ENCODE measurements at regions not wholly inside any gene's neighbourhood (a gene's known extent, or its start where the extent isn't known, plus 50 kb on each side); places are given as distances from the start of the nearest gene placed in this dataset.
A peak's percentile ranks its signal among the peaks of the same experiment; 100 is the strongest.

DNA sequence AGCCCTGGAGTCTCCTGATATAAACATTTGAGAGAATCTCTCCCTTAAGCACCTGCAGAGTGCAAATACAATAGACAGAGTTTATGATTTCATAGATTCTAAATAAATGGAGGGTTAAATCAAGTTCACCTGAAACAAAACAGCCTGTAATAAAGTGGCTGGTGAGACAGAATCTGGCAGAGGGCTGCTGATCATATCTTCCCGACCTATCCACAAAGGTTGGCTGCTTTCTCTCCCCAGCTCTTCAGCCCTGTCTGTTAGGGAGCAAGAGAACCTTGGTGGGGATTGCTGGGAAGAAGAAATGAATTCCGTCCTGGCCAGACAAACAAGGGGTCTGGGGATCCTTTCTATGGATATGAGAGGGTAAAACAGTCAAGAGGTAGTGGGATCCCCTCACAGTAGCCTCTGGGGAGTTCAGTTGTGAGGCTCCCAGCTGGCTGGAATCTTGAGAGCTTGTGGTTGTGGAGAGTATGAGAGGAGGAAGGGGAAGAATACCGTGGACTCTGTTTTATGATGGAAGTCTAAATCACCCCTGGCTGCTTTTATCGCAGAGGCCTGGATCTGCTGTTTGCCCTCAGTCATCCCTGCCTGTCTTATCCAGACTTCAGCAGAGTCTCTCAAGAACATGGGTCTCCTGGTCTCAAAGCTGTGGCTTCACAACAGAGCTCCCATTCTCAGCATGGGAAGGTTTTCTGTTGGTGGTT, 451.3 kb downstream of the NTRK3 start:
- no peak for DNase-seq (ENCODE audit: low spot score)

DNA sequence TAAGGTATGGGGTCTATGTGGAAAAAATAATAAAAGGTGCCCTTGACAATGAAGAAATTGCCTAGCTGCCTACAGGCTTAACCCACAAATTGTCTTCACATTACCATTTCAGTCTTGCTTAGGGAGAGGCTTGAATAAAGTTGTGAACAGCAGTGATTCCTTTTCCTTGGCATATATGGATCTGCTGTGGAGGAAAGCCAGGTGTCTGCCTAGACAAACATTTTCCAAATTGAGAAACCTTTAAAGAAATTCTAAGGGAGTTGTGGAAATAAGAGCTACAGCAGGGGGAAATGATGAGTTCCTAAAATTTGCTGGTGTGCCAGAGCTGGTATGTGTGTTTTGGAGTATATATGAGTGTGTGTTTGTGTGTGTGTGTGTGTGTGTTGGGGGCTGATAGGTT, 452.1 kb downstream of the NTRK3 start:
- DNase-seq (ENCODE audit: low spot score): no peak

DNA sequence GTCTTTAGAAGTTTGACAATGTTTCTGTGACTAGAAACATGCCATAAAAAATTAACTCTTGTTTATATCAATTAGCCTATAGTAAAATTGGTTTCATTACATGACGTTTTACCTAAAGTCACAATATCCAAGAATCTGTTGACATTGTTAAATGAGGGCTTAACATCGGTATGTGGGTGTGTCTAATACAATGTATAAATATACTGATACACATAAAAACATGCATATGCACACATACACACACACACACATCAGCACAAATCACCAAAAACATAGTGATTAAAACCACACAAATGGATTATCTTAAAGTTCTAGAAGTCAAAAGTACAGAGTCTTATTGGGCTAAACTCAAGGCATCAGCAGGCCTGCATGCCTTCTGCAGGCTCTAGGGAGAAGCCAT, 456.7 kb downstream of the NTRK3 start:
- DNase-seq (ENCODE audit: low spot score): no peak

- DNase-seq (ENCODE audit: low spot score): no peak
These were observed 457.1 kb downstream of the NTRK3 start for GRCh38 chr15:87799428-87799827.

DNA sequence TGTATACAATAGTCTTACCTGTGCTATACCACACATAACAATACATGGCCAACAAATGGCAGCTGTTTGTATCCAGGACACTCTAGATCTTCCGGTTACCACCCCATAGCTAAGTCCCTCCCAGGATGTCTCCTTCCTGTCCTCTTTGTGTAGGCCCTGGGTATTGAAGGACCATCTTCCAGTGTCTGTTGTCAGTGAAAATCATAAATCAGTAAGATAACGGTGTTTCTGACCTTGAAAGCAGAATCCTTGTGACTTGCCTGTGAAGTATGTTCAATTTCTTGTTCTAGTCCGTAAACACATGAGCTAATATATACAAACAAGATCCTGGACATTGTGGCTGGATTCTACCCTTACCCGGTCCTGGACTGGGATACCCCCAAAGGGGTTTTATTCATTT, 462.8 kb downstream of the NTRK3 start:
- no peak for DNase-seq (ENCODE audit: low spot score)

DNA sequence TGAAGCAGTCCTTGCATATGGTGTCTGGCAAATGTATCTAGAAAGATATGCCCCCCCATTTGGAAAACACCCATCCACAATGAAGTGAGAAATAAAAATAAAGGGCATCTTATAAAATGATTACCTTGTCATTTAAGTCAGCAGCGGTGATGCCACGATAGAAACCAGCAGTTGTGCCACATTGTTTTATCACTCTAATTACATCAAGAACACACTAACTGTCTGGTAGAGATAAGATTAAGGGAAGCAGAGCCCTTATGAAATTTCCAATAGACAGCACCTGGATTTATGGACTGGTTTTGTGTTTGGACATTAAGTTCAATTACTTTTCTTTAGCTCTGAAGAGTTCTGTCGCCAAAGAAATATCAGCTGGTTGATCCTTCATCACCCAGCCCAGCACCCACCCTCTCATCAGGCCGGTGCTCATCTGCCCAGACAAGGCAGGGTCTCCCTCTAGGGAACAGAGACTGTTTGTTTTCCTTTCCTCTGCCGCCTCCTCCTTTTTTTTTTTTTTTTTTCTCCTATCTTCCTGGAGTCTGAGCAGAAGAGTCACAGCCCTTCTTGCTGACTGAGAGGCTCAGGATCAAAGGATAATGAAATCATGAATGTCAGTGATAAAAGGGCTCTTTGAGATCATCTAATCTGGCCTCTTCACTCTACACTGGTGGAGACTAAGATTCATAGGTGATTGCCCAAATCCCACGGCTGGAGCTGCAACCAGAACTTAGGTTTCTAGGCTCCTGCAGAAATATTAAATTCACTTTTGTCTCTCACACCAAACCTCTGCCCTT, 464.1 kb downstream of the NTRK3 start:
- DNase-seq (ENCODE audit: low spot score): no peak

- no peak for DNase-seq (ENCODE audit: low spot score)
These were observed 474.4 kb downstream of the NTRK3 start for GRCh38 chr15:87781959-87782625.

GRCh38 chr15:87779746-87780145, 476.8 kb downstream of the NTRK3 start:
- DNase-seq (ENCODE audit: low spot score): no peak

GRCh38 chr15:87778358-87778757, 478.2 kb downstream of the NTRK3 start:
- DNase-seq (ENCODE audit: low spot score): no peak

GRCh38 chr15:87777054-87777561, 479.4 kb downstream of the NTRK3 start:
- no peak for DNase-seq (ENCODE audit: low spot score)

DNA sequence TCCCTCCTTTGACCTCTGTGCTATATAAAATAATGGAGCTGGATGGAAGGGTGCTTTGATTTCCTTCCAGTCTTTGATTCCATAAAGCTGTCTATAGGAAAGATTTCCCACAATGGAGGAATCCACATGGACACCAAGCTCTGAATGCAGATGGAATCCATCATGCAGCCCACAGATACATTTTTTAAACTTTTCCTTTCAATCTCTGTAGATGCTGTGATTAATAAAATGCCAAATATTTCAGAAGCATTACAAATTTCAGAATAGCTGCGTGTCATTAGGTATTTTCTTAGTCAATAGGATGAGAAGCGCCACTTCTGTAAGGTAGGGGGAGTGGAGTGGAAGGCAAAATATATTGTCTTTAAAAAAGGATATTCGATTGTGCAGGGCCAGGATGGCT, 489.0 kb downstream of the NTRK3 start:
- DNase-seq (ENCODE audit: low spot score): no peak

GRCh38 chr15:87764461-87765240, 491.9 kb downstream of the NTRK3 start:
- peak; percentile 66 for DNase-seq (ENCODE audit: low spot score)

DNA sequence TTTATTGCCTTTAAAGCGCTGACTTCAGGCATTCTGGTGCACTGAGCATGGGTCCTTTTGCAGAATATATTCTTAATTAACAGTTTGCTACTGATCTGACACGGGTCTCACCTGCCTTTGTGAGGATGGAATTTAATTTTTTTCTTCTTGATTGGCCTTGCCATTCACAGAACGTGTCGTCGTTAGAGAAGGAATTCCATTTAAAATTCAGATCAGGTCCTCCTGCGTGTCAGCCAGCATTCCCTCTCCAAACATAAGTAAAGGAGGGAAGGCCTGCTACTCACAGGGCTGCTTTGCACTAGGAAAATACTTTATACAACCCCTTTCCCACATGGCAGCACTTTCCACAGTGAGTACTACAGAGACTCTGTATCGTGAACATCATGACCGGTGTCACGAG, 492.7 kb downstream of the NTRK3 start:
- DNase-seq (ENCODE audit: low spot score): no peak

- DNase-seq (ENCODE audit: low spot score): no peak
These were observed 494.6 kb downstream of the NTRK3 start for GRCh38 chr15:87761736-87762509.

DNA sequence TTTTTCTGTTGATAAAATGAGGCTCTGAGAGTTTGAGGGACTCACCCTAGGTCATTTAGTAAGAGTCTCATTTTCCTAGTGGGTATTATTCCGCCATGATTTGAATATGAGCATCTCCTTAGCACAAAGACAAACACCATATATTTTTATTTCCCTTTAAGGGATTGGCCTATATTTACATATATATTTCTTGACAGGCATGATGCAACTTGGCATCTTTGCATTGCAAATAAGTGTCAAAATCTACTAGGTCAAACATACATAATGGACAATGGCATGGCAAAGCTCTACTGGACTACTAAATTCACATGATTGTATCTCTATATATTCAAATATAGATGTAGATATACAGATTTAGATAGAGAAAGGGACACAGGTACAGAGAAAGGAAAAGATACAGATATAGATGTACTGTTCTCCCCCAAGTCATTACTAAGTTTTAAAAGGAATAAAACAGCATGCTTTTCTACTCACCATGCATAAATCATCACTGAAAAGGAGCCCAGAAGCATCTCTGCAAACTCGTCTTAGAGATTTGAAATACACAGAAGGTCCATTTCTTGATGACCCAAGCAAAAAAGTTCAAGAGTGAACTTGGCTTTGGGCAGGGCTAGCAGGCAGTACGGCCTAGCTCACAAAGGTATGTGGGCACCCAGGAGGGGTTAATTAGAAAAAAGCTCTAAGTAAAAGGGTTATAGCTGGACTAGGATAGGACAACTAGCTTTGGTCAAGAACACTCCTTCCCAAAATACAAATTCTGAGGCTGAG, 495.8 kb downstream of the NTRK3 start:
- DNase-seq (ENCODE audit: low spot score): no peak

DNA sequence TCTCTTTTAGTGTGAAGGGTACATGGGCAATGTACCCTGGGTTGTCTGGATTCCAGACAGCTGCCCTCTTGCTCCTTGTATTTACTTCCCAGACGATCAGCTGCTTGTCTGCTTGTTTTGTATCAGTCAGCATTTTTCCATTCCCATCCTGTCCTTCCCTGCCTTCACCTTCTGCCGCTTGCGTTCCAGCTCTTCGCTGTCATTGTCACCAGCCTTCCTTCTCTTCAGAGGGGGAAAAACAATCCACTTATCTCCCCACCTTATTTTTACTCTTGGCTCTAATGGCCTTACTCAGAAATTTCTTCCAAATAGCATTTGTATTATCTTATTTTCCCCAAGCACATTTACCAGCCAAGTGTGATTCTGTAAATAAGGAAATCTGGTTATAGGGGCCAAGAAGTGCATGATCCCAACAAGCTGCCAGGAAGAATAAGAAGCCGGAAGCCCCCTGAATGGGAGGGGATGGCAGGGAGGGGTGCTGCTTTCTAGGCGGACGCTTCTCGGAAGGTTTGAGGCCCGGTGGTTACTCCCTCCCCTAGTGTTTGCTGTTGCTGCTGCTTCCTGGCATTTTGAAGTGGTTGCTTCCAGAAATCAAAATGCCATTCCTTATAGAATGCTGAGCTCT, 497.6 kb downstream of the NTRK3 start:
- no peak for DNase-seq (ENCODE audit: low spot score)

GRCh38 chr15:87757084-87757483, 499.5 kb downstream of the NTRK3 start:
- DNase-seq (ENCODE audit: low spot score): no peak

GRCh38 chr15:87756072-87756471, 500.5 kb downstream of the NTRK3 start:
- DNase-seq (ENCODE audit: low spot score): no peak

GRCh38 chr15:87755226-87755625, 501.3 kb downstream of the NTRK3 start:
- DNase-seq (ENCODE audit: low spot score): no peak

DNA sequence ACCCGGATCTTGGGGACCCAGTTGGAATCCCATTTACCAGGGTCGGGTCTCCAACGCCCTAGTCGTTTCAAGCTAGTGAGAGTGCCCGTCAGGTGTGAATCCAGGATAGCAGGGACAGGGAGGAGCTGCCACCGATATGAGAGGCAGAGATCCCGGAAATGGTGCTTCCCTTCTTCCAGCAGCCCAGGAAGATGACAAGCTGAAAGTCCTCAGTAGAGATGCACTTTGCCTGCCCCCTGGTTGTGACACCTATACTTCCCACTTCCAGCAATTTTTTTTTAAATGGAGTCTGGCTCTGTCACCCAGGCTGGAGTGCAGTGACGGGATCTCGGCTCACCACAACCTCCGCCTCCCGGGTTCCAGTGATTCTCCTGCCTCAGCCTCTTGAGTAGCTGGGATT, 503.0 kb downstream of the NTRK3 start:
- no peak for DNase-seq (ENCODE audit: low spot score)

Measured in ecto neural progenitor cell (in vitro differentiated cells).